Head of caudate nucleus (tissue), 42 donors: ENCODE measurements at regions not wholly inside any gene's neighbourhood (a gene's known extent, or its start where the extent isn't known, plus 50 kb on each side); places are given as distances from the start of the nearest gene placed in this dataset.

ENCODE experiments used
- DNase-seq, 42 donors: peaks; one replicate each; pipeline versions ENCODE4 v3.0.0 to v3.0.0-alpha.2; 2020 to 2021; ENCODE audit warnings: mixed read lengths in 7 of 42
- intact Hi-C: fragments of 100-400 bp; cut with DNase I; formaldehyde crosslinking; loops from one replicate; pipeline ENCODE4 v1.15.0; 2022

- intact Hi-C loops = no loop called here
- no peak for DNase-seq
Measured at GRCh38 chr5:3311433-3311832, 284.2 kb upstream of the IRX1 start.

- DNase-seq = peak in 39 of 42 donors; percentile 25 to 90 (median 64)
- intact Hi-C loops = no loop called here
Measured at GRCh38 chr5:3310541-3311261, 284.9 kb upstream of the IRX1 start.

GRCh38 chr5:3309538-3309937 is 286.1 kb upstream of the IRX1 start:
- intact Hi-C loops = no loop called here
- DNase-seq = no peak

GRCh38 chr5:3307982-3308621 is 287.5 kb upstream of the IRX1 start:
- no peak for DNase-seq
- intact Hi-C loops = no loop called here

GRCh38 chr5:3305432-3305831 is 290.2 kb upstream of the IRX1 start:
- no peak for DNase-seq
- intact Hi-C loops = no loop called here

- DNase-seq = no peak
- intact Hi-C loops = no loop called here
Measured at GRCh38 chr5:3304346-3304745, 291.3 kb upstream of the IRX1 start.

- DNase-seq = no peak
- intact Hi-C loops = no loop called here
Measured at GRCh38 chr5:3303777-3304176, 291.9 kb upstream of the IRX1 start.

- intact Hi-C loops = no loop called here
- peak in 1 of 42 donors; percentile 6 for DNase-seq
Measured at GRCh38 chr5:3302228-3302627, 293.4 kb upstream of the IRX1 start.

GRCh38 chr5:3301306-3301705 is 294.3 kb upstream of the IRX1 start:
- intact Hi-C loops = no loop called here
- no peak for DNase-seq

GRCh38 chr5:3300726-3301125 is 294.9 kb upstream of the IRX1 start:
- DNase-seq = no peak
- intact Hi-C loops = no loop called here

- no peak for DNase-seq
- intact Hi-C loops = no loop called here
Measured at GRCh38 chr5:3299441-3299840, 296.2 kb upstream of the IRX1 start.

GRCh38 chr5:3297853-3298252 is 297.8 kb upstream of the IRX1 start:
- no peak for DNase-seq
- intact Hi-C loops = no loop called here

- peak in 2 of 42 donors; percentile 18 to 19 for DNase-seq
- intact Hi-C loops = no loop called here
Measured at GRCh38 chr5:3288325-3288724, 307.3 kb upstream of the IRX1 start.

- intact Hi-C loops = no loop called here
- peak in 2 of 42 donors; percentile 4 to 28 for DNase-seq
Measured at GRCh38 chr5:3287516-3287915, 308.1 kb upstream of the IRX1 start.

GRCh38 chr5:3285621-3286020 is 310.0 kb upstream of the IRX1 start:
- peak in 2 of 42 donors; percentile 4 to 7 for DNase-seq

GRCh38 chr5:3284506-3284905 is 311.1 kb upstream of the IRX1 start:
- intact Hi-C loops = no loop called here
- peak in 2 of 42 donors; percentile 9 to 28 for DNase-seq

More at GRCh38 chr5:3285621-3286020, 310.0 kb upstream of the IRX1 start:
- intact Hi-C loops = no loop called here

GRCh38 chr5:3282841-3283240 is 312.8 kb upstream of the IRX1 start:
- DNase-seq = no peak
- intact Hi-C loops = no loop called here

- intact Hi-C loops = no loop called here
Measured at GRCh38 chr5:3281366-3281765, 314.3 kb upstream of the IRX1 start.

GRCh38 chr5:3278643-3279042 is 317.0 kb upstream of the IRX1 start:
- DNase-seq = no peak
- intact Hi-C loops = no loop called here

More at GRCh38 chr5:3281366-3281765, 314.3 kb upstream of the IRX1 start:
- DNase-seq = peak in 1 of 42 donors; percentile 30

- intact Hi-C loops = no loop called here
- no peak for DNase-seq
Measured at GRCh38 chr5:3277590-3278196, 317.9 kb upstream of the IRX1 start.
